WTC11 (cell line): ENCODE measurements at regions not wholly inside any gene's neighbourhood (a gene's known extent, or its start where the extent isn't known, plus 50 kb on each side); places are given as distances from the start of the nearest gene placed in this dataset.
"Not testable (repeated sequence)": the region's sequence is repeated elsewhere in the genome, so short reads cannot be mapped to it uniquely, and the experiment has no call there.

Experiments used
- ATF6 ChIP-seq: sonication (generic); formaldehyde crosslinking; IDR thresholded peaks from 2 replicates; pipeline ENCODE4 v1.8.1; 2023; ENCODE audit warnings: mild to moderate bottlenecking, missing genetic modification reagents
- CTCF ChIP-seq: fragments of 200-600 bp; IDR thresholded peaks from 2 replicates; pipeline ENCODE4 v1.8.0; 2022; ENCODE audit warnings: antibody characterized with exemption
- ERG ChIP-seq: fragments of 250-450 bp; sonication (Bioruptor Pico); IDR thresholded peaks from 2 replicates; pipeline ENCODE4 v1.8.0; 2021; ENCODE audit warnings: mild to moderate bottlenecking
- JUN ChIP-seq: sonication (generic); formaldehyde crosslinking; IDR thresholded peaks from 2 replicates; pipeline ENCODE4 v1.8.0; 2023; ENCODE audit warnings: mild to moderate bottlenecking, missing genetic modification reagents
- MAX ChIP-seq: sonication (generic); formaldehyde crosslinking; IDR thresholded peaks from 2 replicates; pipeline ENCODE4 v1.8.0; 2022; ENCODE audit warnings: mild to moderate bottlenecking, missing genetic modification reagents
- NFE2L1 ChIP-seq: sonication (generic); formaldehyde crosslinking; IDR thresholded peaks from 2 replicates; pipeline ENCODE4 v1.8.1; 2023; ENCODE audit warnings: missing genetic modification reagents
- NR3C1 ChIP-seq: sonication (generic); formaldehyde crosslinking; conservative IDR thresholded peaks from 2 replicates; pipeline ENCODE4 v1.8.1; 2023; ENCODE audit warnings: low read depth, mild to moderate bottlenecking, missing genetic modification reagents
- USF2 ChIP-seq: sonication (generic); formaldehyde crosslinking; IDR thresholded peaks from 2 replicates; pipeline ENCODE4 v1.8.1; 2023; ENCODE audit warnings: mild to moderate bottlenecking, missing genetic modification reagents, moderate library complexity
- ZNF121 ChIP-seq: sonication (generic); formaldehyde crosslinking; IDR thresholded peaks from 2 replicates; pipeline ENCODE4 v1.8.0; 2023; ENCODE audit warnings: missing genetic modification reagents

GRCh38 chr4:118575057-118575456 is 110.1 kb upstream of the METTL14 start:
- not testable (repeated sequence) for TF ChIP-seq USF2 (CRISPR knock-in tag); JUN (CRISPR knock-in tag); ZNF121 (CRISPR knock-in tag); MAX (CRISPR knock-in tag); ATF6 (CRISPR knock-in tag); CTCF; NFE2L1 (CRISPR knock-in tag); ERG (CRISPR knock-in tag); NR3C1
